ENCODE measurements at regions not wholly inside any gene's neighbourhood (a gene's known extent, or its start where the extent isn't known, plus 50 kb on each side); places are given as distances from the start of the nearest gene placed in this dataset.

DNA sequence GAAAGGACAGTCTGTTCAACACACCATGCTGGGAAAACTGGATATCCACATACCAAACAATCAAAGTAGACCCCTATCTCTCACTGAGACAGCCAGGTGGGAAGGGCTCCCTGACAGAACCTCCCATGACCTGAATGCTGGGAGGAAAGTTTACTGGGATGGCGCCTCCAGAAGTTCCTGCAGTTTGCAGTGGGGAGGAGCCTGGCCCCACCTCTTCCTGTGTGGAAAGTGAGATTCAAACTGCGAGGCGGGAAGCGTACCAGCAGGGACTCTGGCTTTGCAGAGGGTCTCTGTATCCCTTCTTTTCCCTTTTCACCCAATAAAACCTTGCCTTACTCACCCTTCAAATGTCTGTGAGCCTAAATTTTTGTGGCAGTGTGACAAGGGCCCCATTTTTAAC, 190.7 kb downstream of the HHIPL2 start:
- no peak for TF ChIP-seq POLR2A (IDR thresholded peaks at IDR 0.05)
- TF ChIP-seq, protein P1, sequence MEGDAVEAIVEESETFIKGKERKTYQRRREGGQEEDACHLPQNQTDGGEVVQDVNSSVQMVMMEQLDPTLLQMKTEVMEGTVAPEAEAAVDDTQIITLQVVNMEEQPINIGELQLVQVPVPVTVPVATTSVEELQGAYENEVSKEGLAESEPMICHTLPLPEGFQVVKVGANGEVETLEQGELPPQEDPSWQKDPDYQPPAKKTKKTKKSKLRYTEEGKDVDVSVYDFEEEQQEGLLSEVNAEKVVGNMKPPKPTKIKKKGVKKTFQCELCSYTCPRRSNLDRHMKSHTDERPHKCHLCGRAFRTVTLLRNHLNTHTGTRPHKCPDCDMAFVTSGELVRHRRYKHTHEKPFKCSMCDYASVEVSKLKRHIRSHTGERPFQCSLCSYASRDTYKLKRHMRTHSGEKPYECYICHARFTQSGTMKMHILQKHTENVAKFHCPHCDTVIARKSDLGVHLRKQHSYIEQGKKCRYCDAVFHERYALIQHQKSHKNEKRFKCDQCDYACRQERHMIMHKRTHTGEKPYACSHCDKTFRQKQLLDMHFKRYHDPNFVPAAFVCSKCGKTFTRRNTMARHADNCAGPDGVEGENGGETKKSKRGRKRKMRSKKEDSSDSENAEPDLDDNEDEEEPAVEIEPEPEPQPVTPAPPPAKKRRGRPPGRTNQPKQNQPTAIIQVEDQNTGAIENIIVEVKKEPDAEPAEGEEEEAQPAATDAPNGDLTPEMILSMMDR (IDR thresholded peaks at IDR 0.05): no peak
- intact Hi-C loops (cut with DNase I; ENCODE audit: low total_unique reads): no loop called here
- no peaks in the 10 kb centered on the region for H3K9me3 ChIP-seq

GRCh38 chr1:222347627-222348026, 200.3 kb downstream of the HHIPL2 start:
- no peak overlapping the region for H3K27ac ChIP-seq
- no peaks in the 10 kb centered on the region for H3K4me1 ChIP-seq

More for the DNA sequence above, 190.7 kb downstream of the HHIPL2 start:
- Histone ChIP-seq H3K4me1 (no peaks in the 10 kb centered on the region), H3K27me3 (no peaks in the 10 kb centered on the region), H3K36me3 (no peaks in the 10 kb centered on the region), H3K27ac (no peak overlapping the region), H3K4me3 (no peak overlapping the region)
- no peak for DNase-seq

DNA sequence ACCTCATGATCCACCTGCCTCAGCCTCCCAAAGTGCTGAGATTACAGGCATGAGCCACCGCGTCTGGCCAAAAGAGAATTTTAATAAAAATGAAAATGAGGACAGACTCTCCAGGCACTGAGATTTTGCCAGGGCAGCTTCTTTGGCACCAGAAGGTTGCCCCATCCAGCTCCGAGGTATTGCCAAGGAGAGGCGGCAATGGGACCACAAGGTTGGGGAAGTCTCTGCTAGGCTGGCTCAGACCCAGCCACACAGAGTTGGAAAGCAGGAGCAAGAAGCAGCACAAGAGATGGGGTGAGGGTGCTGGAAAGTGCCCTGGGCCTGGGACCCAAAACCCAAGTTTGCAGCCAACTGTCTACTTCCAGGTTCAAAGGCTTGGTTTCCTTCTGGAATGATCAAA, 200.9 kb downstream of the HHIPL2 start:
- Histone ChIP-seq H3K4me3 (no peak overlapping the region), H3K9me3 (no peaks in the 10 kb centered on the region), H3K4me1 (no peaks in the 10 kb centered on the region), H3K36me3 (no peaks in the 10 kb centered on the region), H3K27ac (no peak overlapping the region), H3K27me3 (no peaks in the 10 kb centered on the region)
- intact Hi-C loops (cut with DNase I; ENCODE audit: low total_unique reads): no loop called here
- TF ChIP-seq POLR2A (IDR thresholded peaks at IDR 0.05): no peak
- TF ChIP-seq, protein P1 (IDR thresholded peaks at IDR 0.05): no peak
- no peak for DNase-seq

More at GRCh38 chr1:222347627-222348026, 200.3 kb downstream of the HHIPL2 start:
- H3K36me3 ChIP-seq: no peaks in the 10 kb centered on the region
- H3K4me3 ChIP-seq: no peak overlapping the region
- no peak for DNase-seq
- H3K27me3 ChIP-seq: no peaks in the 10 kb centered on the region
- H3K9me3 ChIP-seq: no peaks in the 10 kb centered on the region
- intact Hi-C loops (cut with DNase I; ENCODE audit: low total_unique reads): no loop called here
- TF ChIP-seq, protein P1 (IDR thresholded peaks at IDR 0.05): no peak
- no peak for TF ChIP-seq POLR2A (IDR thresholded peaks at IDR 0.05)

DNA sequence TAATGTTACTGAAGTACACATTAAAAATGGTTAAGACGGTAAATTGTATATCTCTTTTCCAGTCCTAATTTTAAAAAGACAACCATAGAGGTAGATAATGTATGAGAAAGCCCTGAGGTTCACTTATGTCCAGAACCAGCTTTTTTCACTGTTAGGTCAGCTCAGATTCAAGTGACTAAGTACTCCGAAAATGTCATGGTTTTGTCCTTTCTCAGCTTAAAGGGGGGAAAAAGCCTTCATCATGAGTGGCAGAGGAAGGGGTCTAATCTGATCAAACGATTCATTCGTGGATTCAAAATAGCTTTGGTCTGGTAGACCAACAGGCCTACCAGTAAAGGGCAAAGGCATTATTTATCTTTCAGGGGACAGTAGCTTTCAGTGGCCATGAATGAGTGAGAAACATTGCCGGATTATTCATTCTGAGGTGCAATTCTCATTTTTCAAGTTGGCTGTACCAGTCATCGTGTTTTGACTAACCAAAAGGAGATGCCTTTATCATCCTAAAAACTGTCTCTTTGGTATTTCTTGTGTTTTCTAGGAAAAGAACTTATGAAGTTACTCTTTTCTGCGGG, 208.4 kb downstream of the HHIPL2 start:
- H3K4me3 ChIP-seq: no peak overlapping the region
- intact Hi-C loops (cut with DNase I; ENCODE audit: low total_unique reads): no loop called here
- H3K36me3 ChIP-seq: no peaks in the 10 kb centered on the region
- no peaks in the 10 kb centered on the region for H3K4me1 ChIP-seq
- no peak for DNase-seq
- no peak overlapping the region for H3K27ac ChIP-seq
- H3K27me3 ChIP-seq: no peaks in the 10 kb centered on the region
- no peaks in the 10 kb centered on the region for H3K9me3 ChIP-seq
- TF ChIP-seq POLR2A (IDR thresholded peaks at IDR 0.05): no peak
- TF ChIP-seq, protein P1 (IDR thresholded peaks at IDR 0.05): no peak

- Histone ChIP-seq H3K4me3 (no peak overlapping the region), H3K36me3 (no peaks in the 10 kb centered on the region), H3K27ac (no peak overlapping the region), H3K9me3 (no peaks in the 10 kb centered on the region), H3K4me1 (no peaks in the 10 kb centered on the region), H3K27me3 (no peaks in the 10 kb centered on the region)
- intact Hi-C loops (cut with DNase I; ENCODE audit: low total_unique reads): no loop called here
- TF ChIP-seq POLR2A (IDR thresholded peaks at IDR 0.05): no peak
- TF ChIP-seq, protein P1 (IDR thresholded peaks at IDR 0.05): no peak
- DNase-seq: no peak
Observed at GRCh38 chr1:222335586-222335985, 212.3 kb downstream of the HHIPL2 start.

Data from uterus (tissue), 3 donors.